Non-pigmented ciliary epithelial cell (primary cell): ENCODE measurements at regions not wholly inside any gene's neighbourhood (a gene's known extent, or its start where the extent isn't known, plus 50 kb on each side); places are given as distances from the start of the nearest gene placed in this dataset.

Source experiments
- DNase-seq: peaks from one replicate; pipeline ENCODE4 v3.0.0-alpha.2; 2010; ENCODE audit warnings: low read depth

DNA sequence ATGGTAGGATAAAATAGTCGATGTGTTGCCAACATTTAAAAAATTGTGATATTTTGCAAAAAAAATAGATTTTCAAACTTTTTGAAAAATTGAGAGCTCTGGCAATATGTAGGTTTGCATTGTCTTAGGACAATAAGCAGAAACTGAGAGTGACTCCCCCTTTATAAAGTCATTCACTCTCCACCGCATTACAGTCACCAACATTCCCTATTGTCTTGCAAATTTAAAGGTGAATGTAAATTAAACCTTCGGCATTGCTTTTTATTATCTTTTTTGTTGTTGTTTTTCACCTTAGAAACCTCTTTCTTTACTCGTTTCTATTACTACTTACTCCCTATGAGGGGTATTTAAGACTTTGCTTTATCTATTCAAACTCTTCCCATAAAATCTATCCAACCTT lies 944.2 kb downstream of the DTWD2 start:
- DNase-seq: no peak

DNA sequence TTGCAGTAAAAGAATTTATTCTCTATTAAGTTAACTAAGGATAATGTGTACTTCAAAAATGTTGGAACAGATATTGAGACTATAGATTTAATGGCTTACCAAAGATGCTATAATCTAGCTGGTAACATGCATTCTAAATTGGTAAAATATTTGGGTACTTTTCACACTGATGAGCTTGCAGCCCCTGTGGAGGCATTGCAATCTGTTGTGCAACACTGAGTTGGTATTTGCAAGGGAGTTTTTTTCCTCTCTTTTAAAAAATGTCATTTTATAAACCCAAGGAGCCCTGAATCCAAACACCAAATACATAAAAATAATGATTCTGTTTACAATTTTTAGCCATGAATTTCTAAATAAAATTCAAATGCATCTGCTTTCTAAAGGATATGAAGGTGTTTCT lies 944.8 kb downstream of the DTWD2 start:
- DNase-seq: no peak

- no peak for DNase-seq
Measured at GRCh38 chr5:118042076-118042475, 946.3 kb downstream of the DTWD2 start.

GRCh38 chr5:118040496-118040895 lies 947.9 kb downstream of the DTWD2 start:
- no peak for DNase-seq

DNA sequence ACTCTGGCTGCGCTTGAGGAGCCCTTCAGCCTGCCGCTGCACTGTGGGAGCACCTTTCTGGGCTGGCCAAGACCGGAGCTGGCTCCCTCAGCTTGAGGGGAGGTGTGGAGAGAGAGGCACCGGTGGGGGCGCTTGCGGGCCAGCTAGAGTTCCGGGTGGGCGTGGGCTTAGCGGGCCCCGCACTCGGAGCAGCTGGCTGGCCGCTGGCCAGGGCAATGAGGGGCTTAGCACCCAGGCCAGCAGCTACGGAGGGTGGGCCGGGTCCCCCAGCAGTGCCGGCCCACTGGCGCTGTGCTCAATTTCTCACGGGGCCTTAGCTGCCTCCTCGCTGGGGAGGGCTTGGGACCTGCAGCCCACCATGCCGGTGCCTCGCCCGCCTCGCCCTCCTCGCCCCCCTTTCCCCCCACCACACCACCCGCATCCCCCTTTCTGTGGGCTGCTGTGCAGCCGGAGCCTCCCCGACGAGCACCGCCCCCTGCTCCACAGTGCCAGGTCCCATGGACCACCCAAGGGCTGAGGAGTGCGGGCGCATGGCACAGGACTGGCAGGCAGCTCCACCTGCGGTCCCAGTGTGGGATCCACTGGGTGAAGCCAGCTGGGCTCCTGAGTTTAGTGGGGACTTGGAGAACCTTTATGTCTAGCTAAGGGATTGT lies 954.5 kb downstream of the DTWD2 start:
- DNase-seq: no peak

- no peak for DNase-seq
Measured at GRCh38 chr5:118029807-118030206, 958.5 kb downstream of the DTWD2 start.

DNA sequence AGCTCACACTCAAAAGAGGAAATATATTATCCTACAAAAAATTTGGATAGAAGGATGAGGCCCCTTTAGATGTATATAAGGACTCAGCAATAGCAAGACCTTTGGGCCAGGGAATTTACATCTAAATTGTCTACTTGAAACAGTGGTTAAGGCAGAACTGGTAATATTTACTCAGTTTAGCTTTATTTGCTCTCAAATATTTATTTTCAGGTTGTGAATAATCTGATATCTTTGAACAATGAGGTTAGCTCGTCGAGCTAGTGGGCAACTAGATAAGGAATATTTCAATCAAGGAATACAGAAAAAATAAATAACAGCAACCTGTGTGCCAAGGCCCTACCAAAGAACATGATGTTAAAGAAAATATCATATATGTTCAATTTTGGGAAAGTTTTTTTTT lies 966.3 kb downstream of the DTWD2 start:
- DNase-seq: no peak

GRCh38 chr5:118017536-118017935 lies 970.8 kb downstream of the DTWD2 start:
- no peak for DNase-seq

- no peak for DNase-seq
Measured at GRCh38 chr5:118016396-118016795, 972.0 kb downstream of the DTWD2 start.

DNA sequence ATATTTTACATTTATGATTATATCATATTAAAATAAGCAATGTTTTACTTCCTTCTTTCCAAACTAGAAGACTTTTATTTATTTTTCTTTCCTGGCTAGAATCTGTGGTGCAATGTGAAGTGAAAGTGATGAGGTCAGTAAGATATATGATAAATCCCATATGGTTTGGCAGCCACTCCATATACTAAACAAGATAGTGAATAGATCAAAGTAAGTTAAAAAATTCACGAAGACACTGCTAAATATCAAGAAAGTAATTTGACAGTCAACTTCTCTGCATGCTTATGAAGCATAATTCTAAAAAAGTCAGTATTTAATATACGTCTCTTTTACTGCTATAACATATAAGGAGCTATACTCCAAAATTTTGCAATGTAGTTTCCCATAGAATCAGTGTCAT lies 972.8 kb downstream of the DTWD2 start:
- no peak for DNase-seq

- no peak for DNase-seq
Measured at GRCh38 chr5:118009741-118010297, 978.5 kb downstream of the DTWD2 start.

DNA sequence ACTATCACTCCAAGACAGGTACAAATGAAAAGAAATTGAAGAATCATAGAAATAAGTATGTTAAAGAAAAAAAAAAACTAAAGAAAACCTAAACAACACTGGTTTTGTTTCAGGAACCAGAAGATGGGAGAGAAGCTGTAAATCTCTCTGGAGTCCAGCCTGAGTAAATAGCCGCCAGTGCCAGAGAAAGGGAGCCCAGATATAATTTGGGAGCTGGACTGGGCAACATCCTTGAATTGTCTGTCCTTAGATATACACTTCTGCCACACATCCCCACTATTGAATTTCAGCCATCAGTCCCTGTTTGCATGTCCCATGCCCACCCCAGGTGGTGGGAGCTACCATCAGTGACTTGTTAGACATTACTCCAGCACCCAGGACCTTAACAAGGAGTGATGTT lies 979.6 kb downstream of the DTWD2 start:
- no peak for DNase-seq

DNA sequence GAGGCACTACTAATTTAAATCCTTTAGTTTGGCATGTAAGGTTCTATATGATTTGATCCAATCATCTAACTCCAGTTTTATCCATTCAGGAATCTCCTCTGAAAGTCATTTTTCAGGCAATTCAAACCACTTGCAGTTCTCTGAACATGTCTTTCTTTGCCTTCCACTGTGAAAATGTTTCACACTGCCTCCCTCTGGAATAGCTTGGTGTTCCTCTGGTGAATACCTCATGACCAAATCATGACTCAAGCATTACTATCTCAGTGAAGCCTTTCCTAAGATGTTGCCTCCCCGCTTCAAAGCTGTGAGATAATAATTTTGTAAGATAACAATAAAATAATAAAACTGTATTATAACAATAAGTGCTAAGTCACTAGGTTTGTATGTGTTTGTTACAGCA lies 981.1 kb downstream of the DTWD2 start:
- DNase-seq: no peak

DNA sequence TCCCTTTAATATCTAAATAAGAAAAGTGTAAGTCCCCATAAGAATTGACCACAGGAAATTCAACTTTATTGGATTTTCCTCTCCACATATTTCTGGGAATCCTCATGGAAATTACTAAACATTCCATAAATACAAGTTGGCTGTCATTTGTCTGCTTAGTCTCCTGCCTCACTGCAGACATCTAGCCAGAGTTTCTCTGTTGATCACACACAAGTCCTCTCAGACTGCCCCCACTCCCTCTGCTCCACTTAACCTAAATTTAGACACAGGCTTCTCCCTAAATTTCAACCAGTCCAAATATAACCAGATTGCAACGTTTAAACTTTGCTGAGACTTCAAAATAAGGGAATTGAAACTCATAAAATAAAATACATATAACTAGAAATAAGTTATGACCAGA lies 982.1 kb downstream of the DTWD2 start:
- DNase-seq: no peak

- DNase-seq: no peak
Measured at GRCh38 chr5:117999939-118000549, 988.3 kb downstream of the DTWD2 start.

GRCh38 chr5:117982691-117983090 lies 1005.7 kb downstream of the DTWD2 start:
- no peak for DNase-seq

DNA sequence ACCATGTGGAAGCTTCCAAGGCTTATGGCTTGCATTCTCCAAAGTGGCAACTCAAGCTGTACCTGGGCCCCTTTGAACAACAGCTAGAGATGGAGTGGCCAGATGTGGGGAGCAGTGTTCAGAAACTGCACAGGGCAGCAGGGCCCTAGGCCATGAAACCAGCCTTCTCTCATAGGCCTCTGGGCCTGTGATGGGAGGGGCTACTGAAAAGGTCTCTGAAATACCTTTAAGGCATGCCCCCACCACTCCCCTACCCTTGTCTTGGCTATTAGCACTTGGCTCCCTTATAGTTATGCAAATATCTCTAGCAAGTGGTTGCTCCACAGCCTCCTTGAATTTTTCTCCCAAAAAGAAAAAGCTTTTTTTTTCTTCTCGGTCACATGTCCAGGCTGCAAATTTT lies 1014.6 kb downstream of the DTWD2 start:
- no peak for DNase-seq

DNA sequence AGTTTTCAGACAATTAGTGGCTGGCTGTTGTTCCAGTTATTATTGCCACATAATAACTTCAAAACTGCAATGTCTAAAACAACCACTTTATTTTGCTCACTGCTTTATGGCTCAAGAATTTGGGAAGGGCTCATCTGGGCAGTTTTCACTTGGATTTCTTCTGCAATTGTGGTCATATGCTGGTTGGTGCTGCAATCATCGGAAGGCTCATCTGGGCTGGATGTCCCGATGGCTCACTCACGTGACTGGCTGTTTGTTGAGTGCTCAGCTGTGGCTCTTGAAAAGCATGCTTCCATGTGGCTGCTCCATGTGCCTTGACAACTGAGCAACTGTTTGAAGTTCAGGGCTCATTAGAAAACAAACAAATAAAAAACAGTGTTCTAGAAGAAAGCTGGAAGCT lies 1032.5 kb downstream of the DTWD2 start:
- no peak for DNase-seq

DNA sequence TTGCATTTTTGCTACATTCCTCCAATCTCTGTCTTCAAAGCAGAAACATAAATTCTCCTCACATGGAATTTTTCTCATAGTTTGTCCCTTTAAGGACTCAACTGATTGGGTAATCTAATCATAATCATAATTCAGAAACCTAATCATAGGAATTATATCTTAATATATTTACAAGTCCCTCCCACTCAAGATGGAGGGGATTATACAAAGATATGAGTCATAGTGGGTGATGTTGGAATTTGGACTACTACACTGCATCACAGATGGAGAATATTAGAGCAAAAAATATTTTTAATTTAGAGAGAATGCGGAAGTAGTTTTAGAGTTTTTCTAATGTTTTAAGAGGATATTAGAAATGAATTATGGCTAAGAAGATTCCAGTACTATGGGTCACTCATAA lies 1034.0 kb downstream of the DTWD2 start:
- no peak for DNase-seq

DNA sequence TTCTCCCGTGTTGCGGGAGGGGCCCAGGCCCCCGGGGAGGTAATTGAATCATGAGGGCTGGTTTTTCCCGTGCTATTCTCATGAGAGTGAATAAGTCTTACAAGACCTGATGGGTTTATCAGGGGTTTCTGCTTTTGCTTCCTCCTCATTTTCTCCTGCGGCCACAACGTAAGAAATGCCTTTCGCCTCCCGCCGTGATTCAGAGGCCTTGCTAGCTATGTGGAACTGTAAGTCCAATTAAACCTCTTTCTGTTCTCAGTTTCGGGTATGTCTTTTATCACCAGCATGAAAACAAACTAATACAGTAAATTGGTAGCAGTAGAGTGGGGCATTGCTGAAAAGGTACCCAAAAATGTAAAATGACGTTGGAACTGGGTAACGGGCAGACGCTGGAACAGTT lies 1035.1 kb downstream of the DTWD2 start:
- no peak for DNase-seq

DNA sequence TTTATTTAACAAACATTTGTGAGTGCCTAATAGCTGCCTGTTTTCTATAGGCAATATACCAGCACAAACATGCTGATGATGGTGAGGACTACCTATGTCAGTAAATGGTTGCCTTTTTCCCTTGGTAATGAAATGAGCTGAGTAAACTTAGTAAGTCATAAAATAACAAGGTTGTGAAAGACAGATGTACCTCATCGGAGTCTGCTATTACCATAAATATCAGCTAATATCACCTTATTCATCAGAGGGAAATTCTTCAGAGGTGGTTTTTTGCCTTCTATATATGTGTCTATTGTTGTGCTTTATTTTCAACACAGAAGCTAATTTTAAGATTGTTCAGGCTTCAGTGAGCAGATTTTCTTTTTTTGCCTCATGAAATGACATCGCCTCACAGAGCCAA lies 1040.5 kb downstream of the DTWD2 start:
- DNase-seq: no peak

- no peak for DNase-seq
Measured at GRCh38 chr5:117947121-117947520, 1041.2 kb downstream of the DTWD2 start.

DNA sequence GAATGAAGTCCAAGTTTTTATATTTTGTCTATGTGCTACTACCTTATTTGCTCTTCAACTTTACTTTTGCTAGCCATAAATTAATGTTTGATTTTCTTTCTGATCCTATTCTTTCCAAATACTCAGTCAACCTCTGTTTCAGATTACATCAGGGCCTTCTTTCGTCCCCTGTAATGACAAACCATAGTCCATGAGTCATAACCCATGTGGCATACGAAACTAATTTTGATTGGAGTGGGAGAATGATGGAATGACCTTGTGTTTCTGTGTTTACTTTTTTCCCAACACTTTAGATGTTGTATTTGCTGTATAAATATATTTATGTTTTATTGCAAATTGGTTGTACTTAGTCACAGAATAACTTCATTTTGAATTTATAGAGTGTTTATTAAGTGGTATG lies 1043.1 kb downstream of the DTWD2 start:
- DNase-seq: no peak

DNA sequence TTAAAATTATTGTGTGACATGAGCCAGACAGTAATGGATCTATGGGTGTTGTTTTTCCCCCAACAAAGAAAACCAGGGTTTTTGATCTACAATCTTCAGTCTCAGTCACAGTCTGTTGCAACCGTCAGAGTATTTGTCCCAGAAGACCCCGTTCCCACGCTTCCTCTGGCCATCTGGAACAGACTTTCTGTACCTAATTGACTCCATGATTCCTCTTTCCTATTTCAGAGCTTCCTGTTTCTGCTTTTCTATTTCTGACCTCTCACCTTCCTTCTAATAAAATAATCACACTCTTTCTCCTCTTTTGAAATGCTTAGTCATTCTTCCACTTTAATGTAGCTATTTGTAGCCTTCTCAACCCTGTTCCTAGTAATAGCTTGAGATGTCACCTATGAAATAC lies 1044.8 kb downstream of the DTWD2 start:
- no peak for DNase-seq
